ENCODE measurements at regions not wholly inside any gene's neighbourhood (a gene's known extent, or its start where the extent isn't known, plus 50 kb on each side); places are given as distances from the start of the nearest gene placed in this dataset.

DNA sequence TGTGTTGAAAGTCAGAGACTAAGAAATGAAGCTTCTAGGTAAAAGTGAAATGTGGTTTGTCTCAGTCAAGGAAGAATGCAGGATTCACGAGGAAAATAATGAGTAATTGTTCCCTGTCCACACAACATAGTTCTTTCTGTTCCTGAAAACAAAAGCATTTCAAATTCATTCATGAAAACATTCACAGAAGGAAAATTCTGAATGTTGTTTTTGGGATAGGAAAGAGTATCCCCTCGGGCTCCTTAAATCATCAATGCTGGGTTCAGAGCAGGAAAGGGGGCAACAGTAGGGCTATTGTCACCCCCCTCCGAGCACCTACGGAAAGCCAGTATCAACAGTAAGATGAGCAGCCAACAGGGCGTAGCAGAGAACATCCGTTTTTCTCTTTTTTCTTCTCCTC, 769.9 kb upstream of the ADAMTS16 start:
- Mint-ChIP-seq H3K27ac (no peak overlapping the region), H3K4me1 (ENCODE audit: low read depth) (no peaks in the 10 kb centered on the region)

DNA sequence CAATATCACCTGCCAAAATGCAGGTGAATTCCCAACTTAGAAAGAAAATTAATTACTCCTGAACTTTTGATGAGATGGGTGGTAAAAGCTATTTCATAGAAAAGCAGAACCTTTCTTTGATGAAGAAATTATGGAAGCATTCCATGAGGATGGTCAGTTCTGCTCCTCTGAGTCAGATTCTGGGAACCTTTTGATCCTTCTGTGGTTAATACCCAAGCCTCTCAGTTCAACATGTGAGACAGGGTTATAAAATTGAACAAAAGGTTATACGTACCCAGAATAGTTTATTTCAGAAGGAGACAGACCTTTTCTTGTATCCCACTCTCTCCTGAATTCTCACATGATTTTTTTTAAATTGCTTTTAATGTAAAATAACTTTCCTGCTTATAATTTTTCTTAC, 767.6 kb upstream of the ADAMTS16 start:
- DNase-seq, result no peak
- Mint-ChIP-seq H3K27ac (no peak overlapping the region), H3K9me3 (peaks cover 42% of the 10 kb centered on the region), H3K4me3 (no peak overlapping the region), H3K27me3 (ENCODE audit: insufficient read depth) (no peaks in the 10 kb centered on the region), H3K36me3 (ENCODE audit: low read depth) (no peaks in the 10 kb centered on the region), H3K4me1 (ENCODE audit: low read depth) (no peaks in the 10 kb centered on the region)
- no peak for TF ChIP-seq CTCF (IDR thresholded peaks at IDR 0.05)

More for the DNA sequence above, 769.9 kb upstream of the ADAMTS16 start:
- no peak for DNase-seq
- TF ChIP-seq CTCF (IDR thresholded peaks at IDR 0.05), result no peak
- Mint-ChIP-seq H3K9me3 (peaks cover 44% of the 10 kb centered on the region), H3K27me3 (ENCODE audit: insufficient read depth) (no peaks in the 10 kb centered on the region), H3K36me3 (ENCODE audit: low read depth) (no peaks in the 10 kb centered on the region), H3K4me3 (no peak overlapping the region)

- TF ChIP-seq CTCF (IDR thresholded peaks at IDR 0.05), result no peak
- H3K4me3 Mint-ChIP-seq, result no peak overlapping the region
- H3K27me3 Mint-ChIP-seq (ENCODE audit: insufficient read depth), result no peaks in the 10 kb centered on the region
- no peak overlapping the region for H3K27ac Mint-ChIP-seq
- no peaks in the 10 kb centered on the region for H3K4me1 Mint-ChIP-seq (ENCODE audit: low read depth)
- no peak for DNase-seq
- H3K36me3 Mint-ChIP-seq (ENCODE audit: low read depth), result no peaks in the 10 kb centered on the region
- H3K9me3 Mint-ChIP-seq, result peaks cover 46% of the 10 kb centered on the region
Observed at GRCh38 chr5:4373051-4373820, 766.9 kb upstream of the ADAMTS16 start.

GRCh38 chr5:4374866-4375265, 765.3 kb upstream of the ADAMTS16 start:
- no peak for DNase-seq
- peaks cover 4% of the 10 kb centered on the region; the same call in 1 of the 2 replicates for H3K36me3 Mint-ChIP-seq (ENCODE audit: low read depth)

GRCh38 chr5:4375640-4376039, 764.5 kb upstream of the ADAMTS16 start:
- H3K4me1 Mint-ChIP-seq (ENCODE audit: low read depth), result no peaks in the 10 kb centered on the region
- H3K4me3 Mint-ChIP-seq, result no peak overlapping the region
- H3K27ac Mint-ChIP-seq, result no peak overlapping the region
- peaks cover 49% of the 10 kb centered on the region for H3K9me3 Mint-ChIP-seq
- no peaks in the 10 kb centered on the region; the same call in 1 of the 2 replicates for H3K27me3 Mint-ChIP-seq (ENCODE audit: insufficient read depth)
- TF ChIP-seq CTCF (IDR thresholded peaks at IDR 0.05), result no peak
- H3K36me3 Mint-ChIP-seq (ENCODE audit: low read depth), result peaks cover 4% of the 10 kb centered on the region; the same call in 1 of the 2 replicates
- DNase-seq, result no peak

More at GRCh38 chr5:4374866-4375265, 765.3 kb upstream of the ADAMTS16 start:
- H3K4me1 Mint-ChIP-seq (ENCODE audit: low read depth), result no peaks in the 10 kb centered on the region
- H3K9me3 Mint-ChIP-seq, result peaks cover 45% of the 10 kb centered on the region
- H3K4me3 Mint-ChIP-seq, result no peak overlapping the region
- no peak for TF ChIP-seq CTCF (IDR thresholded peaks at IDR 0.05)
- no peak overlapping the region for H3K27ac Mint-ChIP-seq
- no peaks in the 10 kb centered on the region; the same call in 1 of the 2 replicates for H3K27me3 Mint-ChIP-seq (ENCODE audit: insufficient read depth)
